ENCODE measurements at regions not wholly inside any gene's neighbourhood (a gene's known extent, or its start where the extent isn't known, plus 50 kb on each side); places are given as distances from the start of the nearest gene placed in this dataset.
A peak's percentile ranks its signal among the peaks of the same experiment; 100 is the strongest.

DNA sequence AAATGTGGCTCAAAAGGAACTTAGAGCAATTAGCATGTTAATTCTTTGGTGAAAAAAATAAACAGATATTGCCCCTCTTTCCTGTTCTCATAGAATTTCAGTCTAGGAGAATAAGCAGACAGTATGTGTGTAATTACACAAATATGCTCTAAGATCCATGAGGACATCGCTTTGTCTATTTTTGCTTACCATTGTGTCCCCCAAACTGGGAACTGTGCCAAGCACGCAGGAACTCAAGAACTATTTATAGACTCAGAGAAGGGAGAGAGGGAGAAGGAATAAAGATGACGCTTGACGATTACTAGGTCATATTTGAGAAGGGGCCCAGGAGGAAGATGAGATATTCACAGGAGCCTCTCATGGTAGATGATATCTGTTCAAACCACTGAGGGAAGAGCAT is 692.6 kb downstream of the RAB28 start:
- no peak for FAIRE-seq

DNA sequence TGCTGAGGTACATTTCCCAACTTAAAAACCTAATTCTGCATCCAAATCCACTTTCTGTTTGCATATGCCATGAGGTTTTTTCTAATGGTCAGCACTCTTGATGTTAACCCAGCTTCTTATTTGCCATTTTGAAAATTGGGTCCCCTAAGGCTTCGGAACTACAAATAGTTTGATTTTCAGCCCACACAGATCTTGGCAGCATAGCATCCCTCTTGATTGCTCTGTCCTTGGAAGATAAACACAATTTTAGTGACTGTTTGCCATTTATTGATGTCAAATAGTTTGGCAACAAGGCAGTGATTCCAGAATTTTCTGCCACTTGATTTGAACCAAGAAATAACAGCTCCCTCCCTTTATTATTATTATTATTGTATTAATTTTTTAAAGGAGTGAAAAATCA is 696.9 kb downstream of the RAB28 start:
- FAIRE-seq, result no peak

DNA sequence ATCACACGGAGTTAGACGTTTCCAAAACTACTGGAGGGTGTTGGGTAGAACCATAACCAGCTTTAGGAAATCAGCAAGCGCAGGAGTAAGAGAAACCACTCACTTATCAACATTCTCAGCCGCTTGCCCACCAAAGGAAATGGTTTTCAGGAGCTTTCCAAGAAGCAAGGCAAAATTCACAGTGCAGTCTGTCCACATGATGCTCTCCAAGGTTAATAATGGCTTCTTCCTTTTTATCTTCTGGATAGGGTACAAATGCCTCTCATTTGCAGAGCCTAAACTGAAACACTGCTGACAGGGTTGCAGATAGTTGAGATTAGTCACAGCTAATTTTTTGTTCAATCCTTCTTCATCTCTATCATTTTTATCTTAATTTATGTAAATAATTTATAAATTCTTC is 705.4 kb downstream of the RAB28 start:
- no peak for FAIRE-seq

DNA sequence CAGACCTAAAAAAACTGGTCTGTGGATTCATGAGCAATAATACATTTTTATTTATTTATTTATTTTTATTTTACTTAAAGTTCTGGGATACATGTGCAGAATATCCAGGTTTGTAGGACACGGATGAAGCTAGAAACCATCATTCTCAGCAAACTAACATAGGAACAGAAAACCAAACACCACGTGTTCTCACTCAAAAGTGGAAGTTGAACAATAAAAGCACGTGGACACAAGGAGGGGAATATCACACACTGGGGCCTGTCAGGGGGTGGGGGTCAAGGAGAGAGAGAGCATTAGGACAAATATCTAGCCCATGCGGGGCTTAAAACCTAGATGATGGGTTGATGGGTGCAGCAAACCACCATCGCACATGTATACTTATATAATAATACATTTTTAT is 705.9 kb downstream of the RAB28 start:
- no peak for FAIRE-seq

DNA sequence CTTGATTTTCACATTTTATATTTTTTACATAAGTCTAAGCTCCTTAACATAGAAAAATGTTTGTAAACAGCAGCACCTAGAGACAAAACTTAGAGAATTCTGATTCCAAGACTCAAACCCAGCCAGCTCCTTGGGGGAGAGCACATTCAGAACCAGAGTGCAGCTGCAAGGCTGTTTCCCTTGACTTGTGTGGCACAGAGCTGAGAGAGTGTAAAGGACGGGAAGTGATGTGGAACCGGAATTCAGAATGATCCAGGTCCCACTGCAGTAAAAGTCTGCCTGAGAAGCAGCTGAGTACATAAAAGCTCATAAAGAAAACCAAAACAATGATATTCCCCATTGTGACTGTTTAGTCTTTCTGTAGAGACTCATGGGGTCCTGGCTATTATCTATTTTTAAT is 713.8 kb downstream of the RAB28 start:
- no peak for FAIRE-seq

DNA sequence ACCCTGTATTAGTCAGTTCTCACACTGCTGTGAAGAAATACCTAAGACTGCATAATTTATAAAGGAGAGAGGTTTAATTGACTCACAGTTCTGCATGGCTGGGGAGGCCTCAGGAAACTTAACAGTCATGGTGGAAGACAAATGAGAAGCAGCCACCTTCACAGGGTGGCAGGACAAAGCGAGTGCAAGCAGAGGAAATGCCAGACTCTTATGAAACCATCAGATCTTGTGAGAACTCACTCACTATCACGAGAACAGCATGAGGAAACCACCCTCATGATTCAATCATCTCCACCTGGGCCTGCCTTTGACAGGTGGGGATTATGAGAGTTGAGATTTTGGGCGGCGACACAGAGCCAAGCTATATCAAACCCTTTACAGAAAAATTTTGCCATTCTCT is 722.4 kb downstream of the RAB28 start:
- no peak for FAIRE-seq

DNA sequence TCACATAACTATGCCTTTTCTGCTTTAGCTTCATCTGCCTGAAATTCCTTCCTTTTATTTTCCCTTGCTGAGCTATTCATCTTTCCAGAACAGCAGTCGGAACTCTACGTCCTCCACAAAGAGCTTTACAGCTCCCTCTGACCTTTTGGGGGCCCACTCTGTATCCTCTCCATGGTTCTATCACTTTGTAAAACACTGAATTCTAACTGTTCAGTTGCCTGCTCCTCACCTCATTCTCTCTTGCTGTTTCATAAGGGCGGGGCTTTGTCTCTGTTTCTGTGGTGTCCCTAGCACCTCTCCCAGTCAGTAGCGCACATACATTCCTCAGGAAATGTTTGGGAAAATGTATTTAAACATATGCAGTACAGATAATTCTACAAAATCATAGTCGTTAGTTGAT is 737.0 kb downstream of the RAB28 start:
- no peak for FAIRE-seq

DNA sequence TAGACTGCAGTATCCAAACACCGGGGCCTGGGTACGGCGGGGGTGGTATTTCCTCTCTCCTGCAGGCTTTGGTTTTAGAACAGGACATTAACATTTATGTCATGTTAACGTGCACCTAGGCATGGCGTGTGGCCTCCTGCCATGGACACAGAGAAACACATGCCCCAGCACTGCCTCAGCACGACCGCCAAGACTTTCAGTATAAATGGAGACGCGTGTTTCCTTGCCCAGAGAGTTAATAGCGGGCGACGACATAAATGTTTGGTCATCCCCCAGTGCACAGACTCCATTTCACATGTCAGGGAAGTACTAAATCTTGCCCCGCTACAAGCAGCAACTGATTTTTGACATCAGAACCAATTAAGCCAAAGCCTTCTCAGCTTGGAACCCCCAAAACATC is 737.9 kb downstream of the RAB28 start:
- FAIRE-seq, result no peak

DNA sequence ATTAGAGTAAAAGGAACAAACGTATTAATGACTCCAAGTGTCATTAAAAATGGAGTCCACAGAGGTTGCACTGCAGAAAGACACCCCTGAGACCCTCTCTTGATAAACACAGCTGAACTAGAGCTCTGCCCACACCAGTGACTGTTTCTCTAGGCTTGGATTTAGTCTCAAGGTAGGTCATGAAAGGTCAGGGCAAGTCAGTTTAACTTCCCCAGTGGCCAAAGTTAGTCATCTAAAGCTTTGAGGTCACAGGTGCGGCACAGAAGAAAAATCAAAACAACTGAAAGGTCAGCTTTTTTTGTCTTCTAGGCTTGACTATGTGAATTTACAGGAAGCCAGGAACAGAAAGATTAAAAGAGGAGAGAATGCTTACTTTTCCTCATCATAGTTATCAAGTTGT is 749.6 kb downstream of the RAB28 start:
- no peak for FAIRE-seq

DNA sequence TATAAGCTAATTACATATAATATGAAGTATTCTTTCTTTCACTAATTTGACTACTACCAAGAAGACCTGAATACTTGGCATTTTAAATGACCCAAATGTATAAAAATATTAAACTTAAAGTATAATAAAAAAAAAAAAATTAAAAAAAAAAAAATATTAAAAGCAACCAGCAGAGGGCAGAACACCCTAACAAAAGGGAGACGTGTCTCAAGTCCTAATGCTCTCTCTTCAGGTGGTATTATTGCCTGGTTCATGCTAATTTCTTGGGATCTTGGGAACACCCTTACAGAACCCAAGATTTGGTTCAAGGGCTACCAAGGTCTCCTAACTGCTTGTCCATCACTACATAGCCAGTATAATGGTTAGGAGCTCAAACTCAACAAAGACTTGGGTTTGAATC is 754.8 kb downstream of the RAB28 start:
- FAIRE-seq, result peak; percentile 79

DNA sequence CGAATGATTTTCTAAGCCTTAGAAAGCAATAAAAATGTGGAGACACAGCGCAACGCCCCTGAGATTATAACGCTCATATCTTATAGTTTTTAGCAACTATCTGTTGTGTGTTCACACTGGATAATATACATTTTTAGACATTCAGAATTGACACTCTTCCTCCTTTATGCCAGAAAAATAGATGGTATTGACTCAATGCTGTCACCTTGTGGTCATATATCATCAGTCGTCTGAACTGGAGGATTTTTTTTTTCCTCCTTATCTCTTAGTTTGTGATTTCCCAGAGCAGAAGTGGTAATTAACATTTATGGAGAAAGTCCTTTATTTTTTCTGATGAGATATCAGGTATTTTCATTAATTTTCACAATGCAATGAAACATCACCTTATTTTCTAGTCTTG is 759.6 kb downstream of the RAB28 start:
- no peak for FAIRE-seq

DNA sequence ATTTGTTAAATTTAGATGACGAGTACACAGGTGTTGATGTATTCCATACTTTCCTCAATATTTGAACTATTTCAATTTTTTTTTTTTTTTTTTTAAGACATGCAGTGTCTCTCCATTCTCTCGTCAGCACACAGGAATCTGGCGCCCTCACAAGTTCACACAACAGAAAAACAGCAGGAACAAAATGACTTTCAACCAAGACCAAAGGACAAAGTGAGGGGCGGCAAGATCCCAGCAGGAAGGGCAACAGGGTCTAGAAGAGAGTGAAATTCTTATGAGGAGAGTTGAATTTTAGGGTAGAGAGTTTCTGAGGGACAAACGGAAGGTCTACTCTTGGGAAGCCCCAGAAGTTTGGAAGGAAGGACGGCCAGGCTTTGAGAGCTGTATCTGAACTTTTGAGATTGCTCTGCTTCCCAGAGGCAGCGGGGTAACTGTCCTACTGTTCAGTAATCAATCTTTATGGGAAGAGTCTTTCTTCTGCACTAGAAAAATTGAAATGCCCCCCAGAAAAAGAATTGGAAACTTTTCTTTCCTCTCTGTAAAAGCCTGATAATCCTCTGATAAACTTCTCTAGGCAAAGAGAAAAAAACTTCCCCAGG is 760.2 kb downstream of the RAB28 start:
- FAIRE-seq, result no peak

DNA sequence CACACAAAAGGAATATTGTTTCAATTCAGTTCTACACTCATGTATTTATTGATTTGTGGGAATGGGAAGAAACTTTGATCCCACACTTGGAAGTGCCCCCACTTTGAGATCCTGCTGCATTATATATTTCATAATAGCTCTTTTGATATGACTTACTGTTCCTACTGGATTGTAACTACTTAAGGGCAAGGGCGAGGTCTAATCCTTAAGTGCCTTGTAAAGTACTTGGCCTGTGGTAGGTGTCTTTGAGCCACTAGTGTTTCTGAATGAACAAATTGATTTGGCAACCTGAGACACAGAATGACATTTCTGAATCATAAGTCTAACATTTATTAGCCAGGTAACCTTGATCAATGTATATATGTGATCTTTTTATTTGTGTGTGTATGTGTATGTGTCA is 767.2 kb downstream of the RAB28 start:
- no peak for FAIRE-seq

DNA sequence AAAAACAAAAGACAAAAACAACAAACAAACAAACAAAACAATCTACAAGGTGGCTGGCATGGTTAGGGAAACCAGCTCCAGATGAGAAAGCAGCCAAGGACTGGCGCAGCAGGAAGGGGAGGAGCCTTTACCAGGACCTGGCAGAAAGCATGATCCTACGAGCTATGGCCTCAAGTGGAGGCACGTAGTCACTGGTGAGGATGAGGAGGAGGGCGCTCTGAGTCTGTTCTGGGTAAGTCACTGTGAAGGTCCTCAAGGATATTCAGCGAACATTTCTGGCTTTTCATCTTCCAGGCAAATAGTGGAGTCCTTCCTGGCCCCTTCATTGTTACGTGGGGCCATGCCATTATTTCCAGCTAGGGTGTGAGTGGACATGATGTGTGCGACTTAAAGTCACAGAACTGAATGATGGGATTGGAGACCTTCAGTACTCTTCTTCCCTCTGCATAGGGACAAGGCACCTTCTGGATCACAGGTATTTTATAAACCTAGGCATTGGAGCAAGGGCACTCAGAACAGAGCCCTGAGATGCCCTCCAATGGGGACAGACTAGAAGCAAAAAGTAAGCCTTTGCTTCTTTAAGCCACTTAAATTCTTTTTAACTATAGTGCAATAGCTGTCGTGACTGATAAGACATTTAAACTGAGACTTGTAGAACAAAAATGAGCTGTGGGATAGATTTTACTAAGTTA is 771.3 kb downstream of the RAB28 start:
- FAIRE-seq, result no peak

DNA sequence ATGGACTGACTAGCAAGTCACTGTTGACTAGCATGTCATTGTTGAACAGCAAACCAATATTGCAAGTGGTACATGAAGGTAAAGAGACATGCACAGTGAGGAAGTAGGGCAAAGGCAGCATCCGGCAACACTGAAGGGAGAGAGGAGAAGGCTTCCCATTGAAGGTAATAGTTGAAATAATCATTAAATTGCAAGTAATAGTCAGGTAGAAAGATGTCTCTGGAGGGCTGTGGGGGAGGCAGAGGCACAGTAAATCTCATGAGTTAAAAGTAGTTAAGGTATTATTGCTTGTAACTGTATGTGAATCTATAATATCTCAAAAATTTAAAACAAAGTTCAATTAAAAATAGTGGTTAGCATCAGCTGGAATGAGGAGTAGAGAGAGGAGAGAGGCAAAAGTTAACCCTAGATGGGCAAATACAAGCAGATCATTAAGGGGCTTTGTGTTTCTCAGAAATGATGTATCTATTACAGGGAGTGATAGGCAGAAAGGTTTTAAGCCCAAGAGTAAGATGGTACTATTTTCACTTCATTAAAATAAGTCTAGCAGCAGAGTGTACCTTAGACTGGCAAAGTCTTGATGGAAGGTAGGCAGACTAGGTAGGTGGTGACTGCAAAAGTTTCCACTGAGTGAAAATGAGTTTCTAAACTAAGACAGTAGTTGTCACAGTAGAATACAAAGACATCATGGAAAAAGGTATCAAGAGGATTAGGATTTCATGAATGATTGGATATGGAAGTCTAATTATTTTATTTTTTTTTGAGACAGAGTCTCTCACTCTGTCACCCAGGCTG is 776.6 kb downstream of the RAB28 start:
- FAIRE-seq, result no peak

DNA sequence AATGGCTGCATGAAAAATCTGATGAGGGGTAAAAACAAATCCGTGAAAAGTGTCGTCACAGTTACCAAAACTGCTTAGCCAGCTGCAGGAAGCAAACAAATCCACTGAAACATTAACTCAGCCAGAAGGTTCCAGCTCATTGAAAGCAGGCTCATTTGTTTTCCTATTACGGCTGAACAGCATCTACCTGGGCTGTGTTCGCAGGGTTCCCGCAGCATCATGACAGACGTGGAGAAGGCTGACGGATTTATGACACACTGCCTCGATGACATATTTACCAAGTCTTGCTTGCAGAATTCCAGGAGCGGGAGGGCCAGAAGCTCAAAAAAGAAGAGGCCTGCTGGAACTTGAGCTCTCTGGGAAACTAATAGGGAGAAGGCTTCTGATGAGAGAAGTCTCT is 781.1 kb downstream of the RAB28 start:
- FAIRE-seq, result no peak

DNA sequence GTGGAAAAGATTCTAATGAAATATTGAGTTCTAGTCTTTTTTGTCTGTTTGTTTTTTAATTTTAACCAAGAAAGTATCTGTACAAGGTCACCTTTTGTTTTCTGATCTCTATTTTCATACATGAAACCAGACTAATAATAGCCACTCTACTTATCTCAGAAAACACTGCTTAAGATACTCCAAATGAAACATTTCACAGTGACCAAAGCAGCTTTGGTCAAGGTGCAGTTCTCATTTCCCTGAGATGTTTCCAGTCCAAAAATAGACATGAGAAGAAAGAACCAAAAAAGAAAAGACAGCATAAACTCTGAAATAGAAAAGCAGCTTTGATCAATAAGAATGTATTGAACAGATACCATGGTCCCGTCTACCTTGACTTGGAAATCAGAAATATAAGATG is 782.8 kb downstream of the RAB28 start:
- FAIRE-seq, result no peak

DNA sequence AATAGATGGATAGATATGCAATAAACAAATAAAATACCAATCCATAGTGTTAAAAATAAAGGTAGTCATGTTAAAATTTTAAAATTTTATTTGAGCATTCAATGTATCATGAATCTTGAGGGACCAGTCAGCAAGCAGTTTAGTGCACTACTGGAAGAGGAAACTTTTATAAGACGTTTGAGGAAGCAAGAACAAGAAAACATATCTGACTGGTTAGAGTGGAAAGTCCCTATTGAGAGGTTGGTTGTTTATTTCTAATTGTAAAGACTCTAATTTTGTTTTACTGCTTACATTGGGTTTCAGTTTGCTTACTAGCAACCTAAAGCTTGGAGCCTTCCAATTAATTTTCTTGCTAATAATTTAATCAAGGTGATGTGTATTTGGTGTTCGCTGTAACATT is 786.2 kb downstream of the RAB28 start:
- FAIRE-seq, result no peak

DNA sequence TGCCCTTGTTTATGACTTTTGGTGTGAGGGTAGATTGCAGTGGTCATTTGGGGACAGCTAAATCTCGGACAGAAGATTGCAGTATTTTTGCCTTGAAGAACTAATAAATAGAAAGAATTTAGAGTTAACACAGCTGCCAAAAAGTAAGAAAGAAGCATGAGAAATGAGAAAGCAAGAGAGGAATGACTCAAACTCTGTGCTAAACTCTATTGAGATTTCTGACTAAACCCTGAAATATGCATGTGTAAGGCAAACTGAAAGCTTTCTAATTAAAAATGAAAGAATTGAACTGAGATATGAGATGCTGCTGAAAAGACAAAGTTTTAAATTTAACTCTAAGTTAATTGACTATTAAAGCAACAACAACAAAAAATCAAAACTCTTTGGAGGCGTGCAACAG is 791.3 kb downstream of the RAB28 start:
- FAIRE-seq, result no peak

DNA sequence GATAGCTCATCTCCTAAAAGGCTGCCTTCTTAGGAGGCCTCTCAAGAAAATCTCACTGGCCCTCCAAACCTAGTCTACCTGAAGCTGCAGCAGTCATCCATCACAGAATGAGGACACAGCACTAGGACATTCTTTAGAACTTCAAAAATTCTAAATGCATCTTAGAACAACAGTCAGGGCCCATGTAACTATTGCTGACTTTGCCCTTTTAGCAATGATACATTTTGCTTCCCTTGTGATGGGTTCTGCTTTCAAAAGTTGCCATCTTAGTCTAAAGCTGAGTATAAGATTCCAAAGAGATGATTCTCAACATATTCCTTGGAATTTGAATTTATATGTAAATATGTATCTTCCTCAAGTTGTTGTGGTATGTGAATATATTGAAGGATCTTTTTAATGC is 793.0 kb downstream of the RAB28 start:
- no peak for FAIRE-seq

DNA sequence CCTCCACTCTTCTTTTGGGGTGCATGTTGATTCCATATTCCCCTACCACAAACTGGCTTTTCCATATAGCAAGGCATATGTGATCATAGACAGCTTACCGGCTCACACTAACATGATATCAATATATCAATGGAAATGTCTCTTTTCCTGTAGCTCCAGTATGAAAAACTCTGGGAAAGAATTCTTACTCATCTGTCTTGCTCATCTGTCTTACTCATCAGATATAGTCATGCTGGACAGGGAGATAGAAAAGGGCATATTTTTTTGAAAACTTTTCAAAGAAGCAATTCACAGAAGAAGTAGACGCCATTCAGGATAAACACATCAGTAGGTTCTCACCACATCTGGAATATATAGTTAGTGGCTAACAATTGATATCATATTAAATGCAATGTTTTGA is 794.7 kb downstream of the RAB28 start:
- no peak for FAIRE-seq

DNA sequence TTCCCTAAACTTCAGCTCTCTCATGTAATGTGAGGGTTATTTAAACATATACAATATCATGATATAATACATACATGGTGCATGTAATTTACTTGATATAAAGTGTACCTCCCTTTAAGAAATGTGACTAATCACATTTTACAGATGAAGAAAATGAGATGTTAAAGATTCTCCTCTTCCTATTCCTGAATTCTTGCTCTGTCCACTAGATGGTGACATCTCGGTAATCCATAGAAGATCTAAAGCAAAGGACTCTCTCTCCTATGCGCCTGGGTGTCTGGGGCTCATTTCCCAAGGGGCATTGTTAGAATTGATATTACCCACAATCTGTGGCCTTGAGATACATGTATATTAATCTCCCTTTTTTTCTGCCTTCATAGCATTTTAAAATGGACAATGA is 804.9 kb downstream of the RAB28 start:
- FAIRE-seq, result no peak

DNA sequence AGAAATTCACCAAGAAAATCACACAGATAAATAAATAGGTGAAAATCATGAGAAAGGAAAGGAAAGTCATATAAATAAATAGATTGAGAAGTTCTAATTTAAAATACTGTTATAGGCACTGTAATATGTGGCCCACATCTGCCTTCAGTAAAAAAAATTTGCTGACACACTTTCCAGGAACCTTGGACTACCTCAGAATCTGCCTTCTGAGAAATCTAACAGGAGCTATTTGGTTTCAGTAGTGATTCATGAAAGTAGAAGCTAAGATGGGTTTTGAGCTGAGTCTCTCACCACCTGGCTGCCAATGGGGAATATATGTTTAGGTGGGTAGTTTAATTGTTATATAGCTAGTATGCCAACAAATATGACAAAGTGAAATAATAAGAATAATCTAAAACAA is 810.0 kb downstream of the RAB28 start:
- FAIRE-seq, result no peak

DNA sequence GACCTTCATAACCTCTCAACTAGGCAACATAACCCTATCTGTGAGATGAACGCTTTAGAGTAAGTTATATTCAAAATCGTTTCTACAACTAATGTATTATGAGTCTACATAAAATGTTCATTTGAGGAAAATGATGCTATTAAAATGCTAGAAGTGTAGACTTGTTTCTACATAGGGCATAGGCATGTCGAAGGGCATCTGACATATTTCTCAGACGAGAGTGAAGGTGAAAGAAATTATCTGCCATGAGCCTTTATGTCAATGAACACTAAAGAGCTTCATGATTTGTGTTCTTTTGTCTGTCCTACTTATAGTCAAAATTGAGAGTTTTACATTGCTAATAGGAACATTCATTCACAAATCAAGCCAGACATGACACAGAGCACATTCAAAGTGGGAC is 811.8 kb downstream of the RAB28 start:
- FAIRE-seq, result no peak

DNA sequence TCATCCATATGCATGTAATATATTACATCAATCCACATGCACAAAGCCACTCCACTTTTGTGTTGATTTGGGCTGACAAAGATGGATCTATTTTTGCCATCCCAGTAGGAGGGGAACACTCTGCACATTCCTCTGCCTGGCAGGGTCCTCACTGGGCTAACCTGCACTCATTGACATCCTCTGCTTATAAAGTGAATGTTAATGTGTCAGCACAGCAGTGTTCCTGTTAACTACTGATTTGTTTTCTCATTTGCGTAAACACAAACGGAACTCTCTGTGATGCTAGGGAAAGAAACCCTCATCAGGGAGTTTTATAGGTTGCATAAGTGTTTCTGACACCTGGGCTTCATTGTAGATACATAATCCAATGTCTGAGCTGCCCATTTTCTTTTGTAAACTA is 826.0 kb downstream of the RAB28 start:
- no peak for FAIRE-seq

Data from G401.6 (cell line).